ENCODE measurements at regions not wholly inside any gene's neighbourhood (a gene's known extent, or its start where the extent isn't known, plus 50 kb on each side); places are given as distances from the start of the nearest gene placed in this dataset.

GRCh38 chr22:23410411-23410810 lies 169.7 kb downstream of the IGLL1 start:
- TF ChIP-seq CTCF (IDR thresholded peaks at IDR 0.05) (no peak), POLR2A (IDR thresholded peaks at IDR 0.05) (no peak), POLR2AphosphoS5 (IDR thresholded peaks at IDR 0.05) (no peak)

Data from stomach (tissue), 4 donors.